Right lung (tissue), 2 donors: ENCODE measurements at regions not wholly inside any gene's neighbourhood (a gene's known extent, or its start where the extent isn't known, plus 50 kb on each side); places are given as distances from the start of the nearest gene placed in this dataset.

Source experiments
- DNase-seq, 2 donors: peaks; one replicate each; pipeline ENCODE4 v3.0.0-alpha.2; 2013

GRCh38 chr5:98557916-98558315 is 215.5 kb upstream of the RGMB start:
- no peak for DNase-seq

GRCh38 chr5:98563885-98564653 is 209.4 kb upstream of the RGMB start:
- no peak for DNase-seq

GRCh38 chr5:98564836-98565235 is 208.6 kb upstream of the RGMB start:
- DNase-seq: no peak

GRCh38 chr5:98568336-98568735 is 205.1 kb upstream of the RGMB start:
- DNase-seq: no peak

- DNase-seq: no peak
Observed at GRCh38 chr5:98569288-98569687, 204.2 kb upstream of the RGMB start.

GRCh38 chr5:98570010-98570409 is 203.5 kb upstream of the RGMB start:
- no peak for DNase-seq

- DNase-seq: no peak
Observed at GRCh38 chr5:98570661-98571191, 202.7 kb upstream of the RGMB start.

GRCh38 chr5:98573834-98574320 is 199.6 kb upstream of the RGMB start:
- no peak for DNase-seq

- DNase-seq: no peak
Observed at GRCh38 chr5:98576275-98576674, 197.2 kb upstream of the RGMB start.

GRCh38 chr5:98578438-98578837 is 195.0 kb upstream of the RGMB start:
- DNase-seq: no peak

- DNase-seq: no peak
Observed at GRCh38 chr5:98581112-98581997, 192.1 kb upstream of the RGMB start.

GRCh38 chr5:98583586-98583985 is 189.9 kb upstream of the RGMB start:
- DNase-seq: no peak

- DNase-seq: no peak
Observed at GRCh38 chr5:98585661-98586310, 187.7 kb upstream of the RGMB start.

GRCh38 chr5:98586581-98586980 is 186.9 kb upstream of the RGMB start:
- DNase-seq: no peak

- DNase-seq: no peak
Observed at GRCh38 chr5:98587166-98587565, 186.3 kb upstream of the RGMB start.

- no peak for DNase-seq
Observed at GRCh38 chr5:98588215-98588614, 185.2 kb upstream of the RGMB start.

GRCh38 chr5:98593418-98593817 is 180.0 kb upstream of the RGMB start:
- no peak for DNase-seq

GRCh38 chr5:98594098-98594497 is 179.4 kb upstream of the RGMB start:
- DNase-seq: no peak

GRCh38 chr5:98599016-98599415 is 174.4 kb upstream of the RGMB start:
- DNase-seq: no peak

- no peak for DNase-seq
Observed at GRCh38 chr5:98602534-98603112, 170.8 kb upstream of the RGMB start.

- no peak for DNase-seq
Observed at GRCh38 chr5:98603456-98603855, 170.0 kb upstream of the RGMB start.

- DNase-seq: no peak
Observed at GRCh38 chr5:98604301-98604700, 169.2 kb upstream of the RGMB start.
